Neural progenitor cell (in vitro differentiated cells): ENCODE measurements at regions not wholly inside any gene's neighbourhood (a gene's known extent, or its start where the extent isn't known, plus 50 kb on each side); places are given as distances from the start of the nearest gene placed in this dataset.

Experiments
- DNase-seq: peaks from one replicate; pipeline ENCODE4 v3.0.0-alpha.2; 2016; ENCODE audit warnings: low spot score
- H2AFZ ChIP-seq: fragments of 200-600 bp; sonication (generic); replicated peaks from 2 replicates; pipeline ENCODE4 v1.6.1; 2016; ENCODE audit warnings: antibody characterized with exemption
- H3F3A ChIP-seq: fragments of 200-600 bp; sonication (generic); 2 replicates; pipeline ENCODE4 v1.6.1; 2016; ENCODE audit warnings: antibody characterized with exemption, low read depth
- H3K27ac ChIP-seq: fragments of 200-600 bp; sonication (generic); 2 replicates; pipeline ENCODE4 v1.5.1; 2016; ENCODE audit warnings: mild to moderate bottlenecking
- H3K27me3 ChIP-seq: fragments of 200-600 bp; sonication (generic); 2 replicates; pipeline ENCODE4 v1.6.1; 2016; ENCODE audit warnings: mild to moderate bottlenecking, moderate library complexity
- H3K36me3 ChIP-seq: fragments of 200-600 bp; sonication (generic); 2 replicates; pipeline ENCODE4 v1.5.1; 2016
- H3K4me1 ChIP-seq: fragments of 200-600 bp; sonication (generic); 2 replicates; pipeline ENCODE4 v1.6.1; 2016; ENCODE audit warnings: mixed run types
- H3K4me2 ChIP-seq: fragments of 200-600 bp; sonication (generic); 2 replicates; pipeline ENCODE4 v1.6.1; 2016
- H3K4me3 ChIP-seq: fragments of 200-600 bp; sonication (generic); 2 replicates; pipeline ENCODE4 v1.5.1; 2016
- H3K79me2 ChIP-seq: fragments of 200-600 bp; sonication (generic); 2 replicates; pipeline ENCODE4 v1.6.1; 2016; ENCODE audit warnings: low read depth
- H3K9ac ChIP-seq: fragments of 200-600 bp; sonication (generic); 2 replicates; pipeline ENCODE4 v1.6.1; 2016
- H3K9me3 ChIP-seq: fragments of 200-600 bp; sonication (generic); 2 replicates; pipeline ENCODE4 v1.5.1; 2016; ENCODE audit warnings: low read depth
- H4K20me1 ChIP-seq: fragments of 200-600 bp; sonication (generic); 2 replicates; pipeline ENCODE4 v1.6.1; 2016; ENCODE audit warnings: low read depth
- H3K27ac Mint-ChIP-seq: 3 replicates; pipeline ENCODE4 v1.8.0; 2021; ENCODE audit warnings: mixed read lengths
- H3K27me3 Mint-ChIP-seq: 2 replicates; pipeline ENCODE4 v1.8.0; 2022; ENCODE audit warnings: low read depth, mild to moderate bottlenecking, inconsistent platforms, moderate library complexity, mixed read lengths; ENCODE audit not compliant: insufficient read depth
- H3K36me3 Mint-ChIP-seq: 3 replicates; pipeline ENCODE4 v1.8.0; 2021; ENCODE audit warnings: mixed read lengths
- H3K4me1 Mint-ChIP-seq: 3 replicates; pipeline ENCODE4 v1.8.0; 2021; ENCODE audit warnings: mixed read lengths
- H3K4me3 Mint-ChIP-seq: 3 replicates; pipeline ENCODE4 v1.8.0; 2021; ENCODE audit warnings: mild to moderate bottlenecking, moderate library complexity, mixed read lengths
- H3K9me3 Mint-ChIP-seq: 3 replicates; pipeline ENCODE4 v1.8.0; 2020; ENCODE audit warnings: mixed read lengths
- EZH2 ChIP-seq: fragments of 200-600 bp; sonication (generic); IDR thresholded peaks from 2 replicates; pipeline ENCODE4 v1.6.1; 2017; ENCODE audit warnings: antibody characterized with exemption, mild to moderate bottlenecking, moderate library complexity
- EZH2phosphoT487 ChIP-seq: fragments of 200-600 bp; sonication (generic); IDR thresholded peaks from 2 replicates; pipeline ENCODE4 v1.6.1; 2017; ENCODE audit warnings: antibody characterized with exemption
- TF ChIP-seq, protein P1 (sequence below): fragments of 200-600 bp; sonication (generic); IDR thresholded peaks from 2 replicates; pipeline ENCODE4 v1.5.1; 2017; ENCODE audit warnings: antibody characterized with exemption, mild to moderate bottlenecking

DNA sequence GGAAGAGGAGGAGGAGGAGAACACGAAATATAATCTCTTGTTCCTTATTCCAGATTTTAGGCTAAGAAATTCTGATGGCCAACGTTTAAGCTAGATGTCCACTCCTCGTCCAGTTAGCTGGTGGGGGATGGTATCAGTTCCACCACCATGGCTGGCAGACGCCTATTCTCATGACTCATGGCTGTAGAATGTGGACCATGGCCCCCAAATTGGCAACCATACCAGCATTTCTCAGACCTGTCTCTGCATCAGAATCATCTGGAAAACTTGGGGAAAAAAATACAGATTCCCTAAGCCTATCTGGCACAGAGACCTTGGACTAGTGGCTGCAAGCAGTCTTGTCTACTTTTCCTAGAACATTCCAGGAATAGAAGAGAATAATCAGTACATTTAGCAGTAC is 267.7 kb upstream of the SIX2 start:
- Histone ChIP-seq H3K36me3 (no peaks in the 10 kb centered on the region), H3K4me3 (no peak overlapping the region), H3K9ac (no peak overlapping the region), H3F3A (peaks cover 22% of the 10 kb centered on the region), H3K4me2 (no peak overlapping the region), H3K27ac (no peak overlapping the region), H3K9me3 (no peaks in the 10 kb centered on the region), H3K4me1 (peaks cover 32% of the 10 kb centered on the region), H3K27me3 (no peaks in the 10 kb centered on the region), H4K20me1 (peaks cover 6% of the 10 kb centered on the region), H2AFZ (no peak overlapping the region), H3K79me2 (no peaks in the 10 kb centered on the region)
- H3K9me3 Mint-ChIP-seq = no peaks in the 10 kb centered on the region
- H3K4me3 Mint-ChIP-seq = no peak overlapping the region
- H3K36me3 Mint-ChIP-seq = no peaks in the 10 kb centered on the region
- no peak for DNase-seq
- TF ChIP-seq EZH2phosphoT487 (no peak), EZH2 (no peak)
- TF ChIP-seq, protein P1, sequence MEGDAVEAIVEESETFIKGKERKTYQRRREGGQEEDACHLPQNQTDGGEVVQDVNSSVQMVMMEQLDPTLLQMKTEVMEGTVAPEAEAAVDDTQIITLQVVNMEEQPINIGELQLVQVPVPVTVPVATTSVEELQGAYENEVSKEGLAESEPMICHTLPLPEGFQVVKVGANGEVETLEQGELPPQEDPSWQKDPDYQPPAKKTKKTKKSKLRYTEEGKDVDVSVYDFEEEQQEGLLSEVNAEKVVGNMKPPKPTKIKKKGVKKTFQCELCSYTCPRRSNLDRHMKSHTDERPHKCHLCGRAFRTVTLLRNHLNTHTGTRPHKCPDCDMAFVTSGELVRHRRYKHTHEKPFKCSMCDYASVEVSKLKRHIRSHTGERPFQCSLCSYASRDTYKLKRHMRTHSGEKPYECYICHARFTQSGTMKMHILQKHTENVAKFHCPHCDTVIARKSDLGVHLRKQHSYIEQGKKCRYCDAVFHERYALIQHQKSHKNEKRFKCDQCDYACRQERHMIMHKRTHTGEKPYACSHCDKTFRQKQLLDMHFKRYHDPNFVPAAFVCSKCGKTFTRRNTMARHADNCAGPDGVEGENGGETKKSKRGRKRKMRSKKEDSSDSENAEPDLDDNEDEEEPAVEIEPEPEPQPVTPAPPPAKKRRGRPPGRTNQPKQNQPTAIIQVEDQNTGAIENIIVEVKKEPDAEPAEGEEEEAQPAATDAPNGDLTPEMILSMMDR = no peak
- no peak overlapping the region for H3K27ac Mint-ChIP-seq
- H3K4me1 Mint-ChIP-seq = peaks cover 29% of the 10 kb centered on the region
- peaks cover 6% of the 10 kb centered on the region for H3K27me3 Mint-ChIP-seq

DNA sequence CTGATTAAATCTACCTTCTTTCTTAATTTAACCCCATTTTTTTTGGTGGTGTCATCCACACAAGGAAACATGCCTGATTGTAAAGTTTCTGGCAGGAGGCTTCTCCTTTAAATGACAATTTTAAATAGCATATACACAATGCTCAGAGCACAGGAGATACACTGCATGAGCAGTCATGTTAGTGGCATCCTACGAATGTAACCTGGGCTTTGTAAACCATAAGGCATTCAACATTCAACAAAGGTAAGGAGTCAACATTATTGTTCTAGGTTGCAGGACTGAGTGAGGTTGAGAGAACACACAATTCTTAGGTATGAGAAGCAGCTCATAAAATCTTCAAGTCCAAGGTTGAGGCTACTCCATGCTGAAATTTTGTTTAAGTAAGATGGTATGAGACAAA is 266.6 kb upstream of the SIX2 start:
- H3K27ac Mint-ChIP-seq = no peak overlapping the region
- Histone ChIP-seq H3K4me2 (no peak overlapping the region), H2AFZ (no peak overlapping the region), H3K27ac (no peak overlapping the region), H4K20me1 (peaks cover 6% of the 10 kb centered on the region), H3K4me3 (no peak overlapping the region), H3K9ac (no peak overlapping the region), H3K36me3 (no peaks in the 10 kb centered on the region), H3F3A (peaks cover 22% of the 10 kb centered on the region), H3K9me3 (no peaks in the 10 kb centered on the region), H3K4me1 (peaks cover 32% of the 10 kb centered on the region), H3K79me2 (no peaks in the 10 kb centered on the region), H3K27me3 (no peaks in the 10 kb centered on the region)
- no peaks in the 10 kb centered on the region for H3K36me3 Mint-ChIP-seq
- peaks cover 29% of the 10 kb centered on the region for H3K4me1 Mint-ChIP-seq
- no peak for TF ChIP-seq EZH2
- peaks cover 10% of the 10 kb centered on the region for H3K27me3 Mint-ChIP-seq
- no peaks in the 10 kb centered on the region for H3K9me3 Mint-ChIP-seq
- no peak overlapping the region for H3K4me3 Mint-ChIP-seq
- no peak for DNase-seq

DNA sequence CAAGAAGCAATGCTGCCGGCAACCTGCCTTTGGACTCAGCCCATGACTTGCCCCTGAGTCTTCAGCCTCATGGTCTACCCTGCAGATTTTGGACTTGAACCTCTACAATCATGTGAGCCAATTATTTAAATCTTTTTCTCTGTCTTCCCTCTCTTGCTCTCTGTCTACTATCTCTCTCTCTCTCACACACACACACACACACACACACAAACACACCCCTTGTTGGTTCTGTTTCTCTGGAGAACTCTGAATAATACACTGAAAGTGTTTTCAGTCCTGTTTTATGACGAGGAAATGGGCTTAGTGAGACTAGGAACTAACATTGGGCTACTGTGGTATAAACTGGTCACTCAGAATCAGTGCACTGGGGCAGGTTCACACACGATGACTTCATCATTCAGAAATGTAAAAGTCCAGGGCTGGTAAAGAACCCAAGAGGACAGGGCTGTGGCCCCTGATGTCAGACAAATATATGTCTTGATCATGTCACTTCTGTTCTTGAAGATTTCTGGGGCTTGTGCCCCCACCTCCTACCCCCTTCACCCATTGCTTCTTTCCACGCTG is 266.1 kb upstream of the SIX2 start:
- Mint-ChIP-seq H3K27ac (no peak overlapping the region), H3K4me1 (peaks cover 29% of the 10 kb centered on the region), H3K4me3 (no peak overlapping the region), H3K27me3 (peaks cover 10% of the 10 kb centered on the region), H3K36me3 (no peaks in the 10 kb centered on the region), H3K9me3 (no peaks in the 10 kb centered on the region)
- peaks cover 32% of the 10 kb centered on the region for H3K4me1 ChIP-seq
- H3K4me2 ChIP-seq = no peak overlapping the region
- H3K27ac ChIP-seq = no peak overlapping the region
- H3K9ac ChIP-seq = no peak overlapping the region
- no peak for DNase-seq
- peaks cover 22% of the 10 kb centered on the region for H3F3A ChIP-seq
- H3K36me3 ChIP-seq = no peaks in the 10 kb centered on the region
- no peaks in the 10 kb centered on the region for H3K27me3 ChIP-seq
- H3K79me2 ChIP-seq = no peaks in the 10 kb centered on the region
- no peaks in the 10 kb centered on the region for H3K9me3 ChIP-seq
- no peak overlapping the region for H2AFZ ChIP-seq
- peaks cover 6% of the 10 kb centered on the region for H4K20me1 ChIP-seq
- no peak for TF ChIP-seq EZH2phosphoT487
- TF ChIP-seq, protein P1 = no peak
- no peak for TF ChIP-seq EZH2
- no peak overlapping the region for H3K4me3 ChIP-seq

DNA sequence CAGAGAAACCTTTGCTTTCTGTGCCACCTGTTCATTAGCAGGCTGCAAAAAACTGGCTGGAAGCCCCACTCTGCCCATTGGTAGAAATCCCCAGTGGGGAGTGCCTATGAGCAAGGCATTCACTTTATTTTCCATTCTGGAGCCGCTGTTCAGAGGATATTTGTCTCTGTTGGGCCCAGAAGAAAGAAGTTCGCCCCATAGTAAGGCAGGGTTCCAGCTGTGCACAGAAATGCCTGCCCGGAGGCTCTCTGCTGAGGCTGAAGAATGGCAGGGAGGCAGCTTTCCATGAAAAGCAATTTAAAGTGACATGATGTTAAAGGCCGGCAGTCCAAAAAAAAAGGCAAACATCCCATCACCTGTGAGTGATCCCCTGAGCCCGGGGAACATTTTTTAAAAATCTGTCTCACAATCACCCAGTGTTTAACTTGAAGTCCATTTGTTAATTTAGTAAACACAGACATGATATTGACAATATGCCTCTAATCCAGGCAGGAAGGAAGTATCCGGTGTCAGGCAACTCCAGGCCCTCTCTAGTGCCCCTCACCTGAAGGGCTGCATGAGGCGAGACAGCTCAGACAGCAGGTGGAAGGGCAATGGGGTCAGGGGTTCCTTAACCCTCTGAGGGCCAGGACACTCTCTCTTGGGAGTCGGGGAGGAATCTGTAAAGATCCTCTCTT is 265.1 kb upstream of the SIX2 start:
- no peak overlapping the region for H3K4me3 Mint-ChIP-seq
- Histone ChIP-seq H3K4me2 (peak overlapping the region; percentile 48), H3K79me2 (no peaks in the 10 kb centered on the region), H3K9ac (no peak overlapping the region), H3K27me3 (no peaks in the 10 kb centered on the region), H4K20me1 (peaks cover 6% of the 10 kb centered on the region), H3K36me3 (no peaks in the 10 kb centered on the region), H3K4me1 (peaks cover 32% of the 10 kb centered on the region), H3K27ac (peak overlapping the region; percentile 62), H3F3A (peaks cover 22% of the 10 kb centered on the region), H3K9me3 (no peaks in the 10 kb centered on the region), H2AFZ (no peak overlapping the region), H3K4me3 (no peak overlapping the region)
- peaks cover 29% of the 10 kb centered on the region for H3K4me1 Mint-ChIP-seq
- H3K27me3 Mint-ChIP-seq = peaks cover 10% of the 10 kb centered on the region
- H3K27ac Mint-ChIP-seq = no peak overlapping the region
- no peak for TF ChIP-seq EZH2
- TF ChIP-seq EZH2phosphoT487 = peak; percentile 34
- TF ChIP-seq, protein P1 = no peak
- no peaks in the 10 kb centered on the region for H3K9me3 Mint-ChIP-seq
- H3K36me3 Mint-ChIP-seq = no peaks in the 10 kb centered on the region
- peak; percentile 61 for DNase-seq
